ACHN (cell line): ENCODE measurements at regions not wholly inside any gene's neighbourhood (a gene's known extent, or its start where the extent isn't known, plus 50 kb on each side); places are given as distances from the start of the nearest gene placed in this dataset.
"Not testable (repeated sequence)": the region's sequence is repeated elsewhere in the genome, so short reads cannot be mapped to it uniquely, and the experiment has no call there.

Source experiments
- DNase-seq: peaks from one replicate; pipeline ENCODE4 v3.0.0-alpha.2; 2015
- in situ Hi-C: cut with HindIII; loops from 2 replicates; pipeline ENCODE4 v1.10.0; 2017; ENCODE audit warnings: low sequenced_read_pairs, low pct_ligation_motif_present, low pct_unique_long_range_greater_than_20kb

GRCh38 chr11:38182126-38182866 is 1584.3 kb upstream of the RAG2 start:
- in situ Hi-C loops = no loop called here

GRCh38 chr11:38176686-38177322 is 1578.8 kb upstream of the RAG2 start:
- no peak for DNase-seq
- in situ Hi-C loops = no loop called here

More at GRCh38 chr11:38182126-38182866, 1584.3 kb upstream of the RAG2 start:
- no peak for DNase-seq

- in situ Hi-C loops = no loop called here
- DNase-seq = no peak
Measured at GRCh38 chr11:38173676-38174075, 1575.6 kb upstream of the RAG2 start.

GRCh38 chr11:38169286-38169685 is 1571.2 kb upstream of the RAG2 start:
- no peak for DNase-seq
- in situ Hi-C loops = no loop called here

- in situ Hi-C loops = no loop called here
- DNase-seq = no peak
Measured at GRCh38 chr11:38163526-38163925, 1565.5 kb upstream of the RAG2 start.

GRCh38 chr11:38160433-38160832 is 1562.4 kb upstream of the RAG2 start:
- no peak for DNase-seq
- in situ Hi-C loops = no loop called here

GRCh38 chr11:38159038-38159437 is 1561.0 kb upstream of the RAG2 start:
- in situ Hi-C loops = no loop called here
- no peak for DNase-seq

- in situ Hi-C loops = no loop called here
- no peak for DNase-seq
Measured at GRCh38 chr11:38156495-38157146, 1558.6 kb upstream of the RAG2 start.

- in situ Hi-C loops = no loop called here
- no peak for DNase-seq
Measured at GRCh38 chr11:38155856-38156255, 1557.8 kb upstream of the RAG2 start.

- DNase-seq = no peak
- in situ Hi-C loops = no loop called here
Measured at GRCh38 chr11:38153985-38154384, 1555.9 kb upstream of the RAG2 start.

- in situ Hi-C loops = no loop called here
- DNase-seq = no peak
Measured at GRCh38 chr11:38143852-38144251, 1545.8 kb upstream of the RAG2 start.

GRCh38 chr11:38138972-38139371 is 1540.9 kb upstream of the RAG2 start:
- in situ Hi-C loops = no loop called here

GRCh38 chr11:38136887-38137286 is 1538.9 kb upstream of the RAG2 start:
- no peak for DNase-seq
- in situ Hi-C loops = no loop called here

More at GRCh38 chr11:38138972-38139371, 1540.9 kb upstream of the RAG2 start:
- DNase-seq = no peak

GRCh38 chr11:38131535-38131934 is 1533.5 kb upstream of the RAG2 start:
- DNase-seq = no peak
- in situ Hi-C loops = no loop called here

- in situ Hi-C loops = no loop called here
- no peak for DNase-seq
Measured at GRCh38 chr11:38130976-38131375, 1532.9 kb upstream of the RAG2 start.

GRCh38 chr11:38130514-38130913 is 1532.5 kb upstream of the RAG2 start:
- no peak for DNase-seq
- in situ Hi-C loops = no loop called here

- in situ Hi-C loops = no loop called here
- no peak for DNase-seq
Measured at GRCh38 chr11:38123673-38124072, 1525.6 kb upstream of the RAG2 start.

GRCh38 chr11:38116616-38117015 is 1518.6 kb upstream of the RAG2 start:
- DNase-seq, in situ Hi-C loops: not testable (repeated sequence)

- in situ Hi-C loops, DNase-seq: not testable (repeated sequence)
Measured at GRCh38 chr11:38115381-38115780, 1517.3 kb upstream of the RAG2 start.
